SU-DHL-6 (cell line): ENCODE measurements at regions not wholly inside any gene's neighbourhood (a gene's known extent, or its start where the extent isn't known, plus 50 kb on each side); places are given as distances from the start of the nearest gene placed in this dataset.

Source experiments
- CTCF ChIP-seq: fragments of 200-600 bp; sonication (generic); IDR thresholded peaks from one replicate; pipeline ENCODE4 v1.5.1; 2017; ENCODE audit warnings: antibody characterized with exemption, mild to moderate bottlenecking, low read length, moderate library complexity; ENCODE audit not compliant: insufficient read depth, poor library complexity, severe bottlenecking
- EZH2phosphoT487 ChIP-seq: fragments of 200-600 bp; sonication (generic), shearing (Covaris generic); conservative IDR thresholded peaks from 2 replicates; pipeline ENCODE4 v1.6.1; 2018; ENCODE audit warnings: mild to moderate bottlenecking, antibody characterized with exemption, low read length, moderate library complexity, mixed read lengths

DNA sequence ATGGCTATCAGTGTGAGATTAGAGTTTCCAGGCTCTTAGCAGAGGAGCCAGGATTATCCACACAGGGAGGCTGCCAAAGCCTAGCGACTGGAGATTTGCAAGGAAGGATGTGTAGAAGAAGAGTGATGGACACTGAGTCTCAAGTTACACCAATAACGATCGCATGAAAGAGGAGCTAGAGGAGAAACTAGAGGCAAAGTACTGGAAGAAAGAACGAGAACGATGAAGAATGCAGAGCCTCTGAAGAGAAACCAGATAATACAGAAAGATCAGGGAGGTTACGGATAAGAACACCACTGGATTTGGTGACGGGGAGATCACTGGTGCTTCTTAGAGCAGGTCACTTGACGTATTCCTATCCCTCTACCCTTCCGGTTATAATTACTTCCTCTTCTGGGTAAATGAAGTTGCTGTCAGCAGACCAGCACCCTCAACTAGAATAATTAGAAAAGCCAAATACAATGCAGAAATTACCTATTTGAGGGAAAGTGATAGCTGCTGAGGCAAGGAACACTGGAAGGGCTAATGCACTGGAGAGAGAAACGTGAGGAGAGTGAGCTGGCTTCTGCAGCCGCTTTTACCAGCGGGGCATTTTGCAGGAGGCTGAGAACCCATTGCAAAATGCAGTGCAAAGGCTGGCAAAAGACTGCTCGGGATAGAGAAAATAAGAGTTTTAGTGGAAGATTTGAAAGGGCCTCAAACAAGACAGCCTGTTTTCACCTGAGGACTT lies 93.1 kb upstream of the HIF1A start:
- no peak for TF ChIP-seq CTCF
- no peak for TF ChIP-seq EZH2phosphoT487
